ENCODE measurements at regions not wholly inside any gene's neighbourhood (a gene's known extent, or its start where the extent isn't known, plus 50 kb on each side); places are given as distances from the start of the nearest gene placed in this dataset.

DNA sequence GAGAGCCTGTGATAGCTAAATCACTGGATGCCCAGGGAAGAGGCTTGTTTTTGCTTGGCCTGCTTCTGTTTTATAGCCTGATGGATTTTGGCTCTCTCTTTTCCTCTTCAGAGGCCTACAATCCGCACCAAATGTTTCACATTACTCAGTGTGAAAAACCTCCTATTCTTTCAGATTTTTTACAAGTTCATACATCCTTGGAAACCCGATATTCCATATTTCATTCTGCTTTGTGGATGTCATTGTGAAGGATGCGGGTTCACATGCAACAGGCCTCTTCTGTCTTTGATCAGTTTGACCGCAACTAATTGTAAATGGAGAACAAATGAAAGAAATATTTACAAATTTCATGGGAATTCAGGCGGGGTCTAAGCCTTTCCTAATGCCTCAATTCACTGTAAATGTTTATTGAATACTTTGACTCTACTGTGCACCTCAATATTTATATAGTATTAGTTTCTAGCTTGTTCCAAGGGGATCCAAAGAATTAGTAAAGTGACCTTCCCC is 269.9 kb downstream of the DMRT2 start:
- Histone ChIP-seq H3K27me3 (ENCODE audit: control insufficient read depth, insufficient read depth, low read length) (peaks cover 1% of the 10 kb centered on the region), H3K4me3 (ENCODE audit: low read depth, low read length) (no peak overlapping the region), H3K36me3 (ENCODE audit: control insufficient read depth, insufficient read depth, low read length) (no peaks in the 10 kb centered on the region)
- no peak for FAIRE-seq
- no peak for DNase-seq (ENCODE audit: low read depth)
- TF ChIP-seq, protein P1, sequence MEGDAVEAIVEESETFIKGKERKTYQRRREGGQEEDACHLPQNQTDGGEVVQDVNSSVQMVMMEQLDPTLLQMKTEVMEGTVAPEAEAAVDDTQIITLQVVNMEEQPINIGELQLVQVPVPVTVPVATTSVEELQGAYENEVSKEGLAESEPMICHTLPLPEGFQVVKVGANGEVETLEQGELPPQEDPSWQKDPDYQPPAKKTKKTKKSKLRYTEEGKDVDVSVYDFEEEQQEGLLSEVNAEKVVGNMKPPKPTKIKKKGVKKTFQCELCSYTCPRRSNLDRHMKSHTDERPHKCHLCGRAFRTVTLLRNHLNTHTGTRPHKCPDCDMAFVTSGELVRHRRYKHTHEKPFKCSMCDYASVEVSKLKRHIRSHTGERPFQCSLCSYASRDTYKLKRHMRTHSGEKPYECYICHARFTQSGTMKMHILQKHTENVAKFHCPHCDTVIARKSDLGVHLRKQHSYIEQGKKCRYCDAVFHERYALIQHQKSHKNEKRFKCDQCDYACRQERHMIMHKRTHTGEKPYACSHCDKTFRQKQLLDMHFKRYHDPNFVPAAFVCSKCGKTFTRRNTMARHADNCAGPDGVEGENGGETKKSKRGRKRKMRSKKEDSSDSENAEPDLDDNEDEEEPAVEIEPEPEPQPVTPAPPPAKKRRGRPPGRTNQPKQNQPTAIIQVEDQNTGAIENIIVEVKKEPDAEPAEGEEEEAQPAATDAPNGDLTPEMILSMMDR (IDR thresholded peaks at IDR 0.05; ENCODE audit: insufficient read depth, low read length, severe bottlenecking) = no peak

DNA sequence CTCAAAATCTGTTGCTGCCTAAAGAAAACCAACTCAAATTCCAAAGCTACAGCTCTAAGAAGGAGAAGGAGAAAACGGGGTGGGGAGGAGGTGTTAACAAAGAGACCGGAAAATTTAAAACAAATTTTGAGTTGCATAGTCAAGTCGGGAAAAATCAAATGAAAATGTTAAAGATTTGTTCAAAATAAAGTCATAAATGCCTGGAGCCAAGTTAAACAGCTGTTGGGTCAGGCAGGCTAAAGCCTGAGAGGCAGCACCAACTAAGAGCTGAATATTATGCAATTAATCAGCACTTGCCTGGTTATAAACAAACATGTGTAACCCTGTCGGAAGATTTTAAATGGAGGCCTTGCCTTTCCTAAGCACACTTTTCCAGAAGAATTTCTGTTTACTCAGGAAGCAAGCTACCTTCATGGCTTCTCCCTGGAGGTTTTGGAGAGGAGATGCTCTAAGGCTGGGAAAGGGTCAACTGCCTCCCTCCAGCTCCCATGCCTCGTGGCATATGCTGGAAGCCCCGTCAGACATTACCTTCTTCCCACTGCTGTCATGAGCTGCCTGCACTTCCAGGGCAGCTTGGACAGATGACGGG is 270.5 kb downstream of the DMRT2 start:
- no peak for FAIRE-seq
- no peaks in the 10 kb centered on the region for H3K36me3 ChIP-seq (ENCODE audit: control insufficient read depth, insufficient read depth, low read length)
- TF ChIP-seq, protein P1 (IDR thresholded peaks at IDR 0.05; ENCODE audit: insufficient read depth, low read length, severe bottlenecking) = no peak
- H3K4me3 ChIP-seq (ENCODE audit: low read depth, low read length) = no peak overlapping the region
- DNase-seq (ENCODE audit: low read depth) = peak; percentile 4
- H3K27me3 ChIP-seq (ENCODE audit: control insufficient read depth, insufficient read depth, low read length) = peaks cover 1% of the 10 kb centered on the region

DNA sequence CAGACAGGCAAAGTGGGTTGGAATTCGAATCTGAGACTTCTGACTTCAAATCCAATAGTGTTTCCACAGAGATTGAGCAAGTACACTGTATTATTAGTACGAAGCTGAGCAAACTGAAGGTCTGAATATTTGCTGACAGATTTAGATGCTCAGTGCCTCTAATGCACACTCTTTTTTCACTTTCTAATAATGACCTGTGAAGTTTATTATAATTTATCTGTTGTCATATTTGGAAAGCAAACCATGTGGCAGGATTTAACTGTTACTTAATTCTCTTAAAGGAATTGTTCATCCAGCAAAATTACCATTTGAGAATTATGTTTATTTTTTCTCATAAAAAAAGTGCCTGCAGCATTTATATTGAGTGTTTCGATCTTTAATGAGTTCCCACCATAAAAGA is 277.3 kb downstream of the DMRT2 start:
- TF ChIP-seq, protein P1 (IDR thresholded peaks at IDR 0.05; ENCODE audit: insufficient read depth, low read length, severe bottlenecking) = no peak
- no peaks in the 10 kb centered on the region for H3K27me3 ChIP-seq (ENCODE audit: control insufficient read depth, insufficient read depth, low read length)
- FAIRE-seq (no peak), DNase-seq (ENCODE audit: low read depth) (no peak)
- H3K4me3 ChIP-seq (ENCODE audit: low read depth, low read length) = no peak overlapping the region
- H3K36me3 ChIP-seq (ENCODE audit: control insufficient read depth, insufficient read depth, low read length) = no peaks in the 10 kb centered on the region

DNA sequence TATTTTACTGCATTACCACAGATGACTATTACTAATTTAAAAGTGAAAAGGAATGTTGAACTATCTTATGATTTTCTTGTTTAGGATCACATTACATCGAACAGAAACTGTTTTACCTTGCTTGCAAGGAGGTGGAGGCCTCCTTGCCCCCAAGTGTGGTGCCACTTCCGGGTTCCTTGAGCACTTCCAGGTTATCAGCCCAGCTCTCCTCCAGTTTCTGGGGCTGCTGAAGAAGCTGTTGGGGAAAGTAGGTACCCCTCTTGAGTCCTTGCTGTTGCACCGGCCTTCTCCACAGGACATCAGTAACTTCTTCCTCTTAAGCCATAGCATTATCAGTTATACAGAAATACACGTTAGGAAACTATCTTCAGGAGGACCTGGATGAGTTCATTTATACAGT is 278.2 kb downstream of the DMRT2 start:
- TF ChIP-seq, protein P1 (IDR thresholded peaks at IDR 0.05; ENCODE audit: insufficient read depth, low read length, severe bottlenecking) = no peak
- no peak for FAIRE-seq
- H3K27me3 ChIP-seq (ENCODE audit: control insufficient read depth, insufficient read depth, low read length) = no peaks in the 10 kb centered on the region
- H3K4me3 ChIP-seq (ENCODE audit: low read depth, low read length) = no peak overlapping the region
- no peak for DNase-seq (ENCODE audit: low read depth)
- H3K36me3 ChIP-seq (ENCODE audit: control insufficient read depth, insufficient read depth, low read length) = no peaks in the 10 kb centered on the region

DNA sequence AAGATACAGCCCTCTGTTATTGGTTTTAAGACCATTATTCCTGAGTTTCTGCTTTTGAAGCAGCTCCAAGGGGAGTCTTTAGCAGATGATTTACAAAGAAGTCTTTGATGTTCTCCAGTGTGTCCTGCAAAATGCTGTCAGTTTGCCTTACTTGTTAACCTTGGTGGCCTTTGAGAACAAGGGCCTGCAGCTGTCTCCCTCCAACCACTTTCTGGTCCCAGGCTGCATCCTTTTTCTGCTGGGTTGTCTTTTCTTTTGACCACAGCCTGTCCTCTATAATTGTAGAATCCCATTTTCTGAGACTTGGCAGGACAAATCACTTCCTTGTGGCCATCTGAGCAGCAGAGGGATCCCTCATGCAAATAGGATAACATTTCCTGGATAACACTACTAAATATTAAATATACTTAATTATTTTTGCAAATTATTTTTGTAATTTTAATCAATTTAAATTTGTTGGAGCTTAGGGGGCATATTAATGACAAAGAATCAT is 281.4 kb downstream of the DMRT2 start:
- Histone ChIP-seq H3K27me3 (ENCODE audit: control insufficient read depth, insufficient read depth, low read length) (no peaks in the 10 kb centered on the region), H3K36me3 (ENCODE audit: control insufficient read depth, insufficient read depth, low read length) (no peaks in the 10 kb centered on the region), H3K4me3 (ENCODE audit: low read depth, low read length) (no peak overlapping the region)
- FAIRE-seq = no peak
- TF ChIP-seq, protein P1 (IDR thresholded peaks at IDR 0.05; ENCODE audit: insufficient read depth, low read length, severe bottlenecking) = no peak
- DNase-seq (ENCODE audit: low read depth) = no peak

DNA sequence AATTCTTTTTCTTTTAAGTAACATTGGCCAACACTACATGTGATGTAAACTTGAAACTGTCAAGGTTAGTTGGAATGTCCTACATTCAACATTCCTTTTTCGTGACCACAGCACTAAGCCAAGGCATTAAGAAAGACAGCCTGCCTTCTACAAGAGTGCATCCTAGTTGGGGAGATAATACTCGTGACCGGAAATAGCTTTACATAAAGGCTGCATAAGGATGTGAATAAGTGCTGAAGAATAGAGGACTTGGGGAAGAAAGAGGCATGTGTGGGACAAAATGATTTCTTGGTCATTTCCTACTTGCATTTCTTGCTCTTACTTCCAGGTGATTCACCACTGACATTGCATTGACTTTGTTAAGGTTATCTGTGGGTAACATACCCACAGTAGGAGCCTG is 282.0 kb downstream of the DMRT2 start:
- H3K36me3 ChIP-seq (ENCODE audit: control insufficient read depth, insufficient read depth, low read length) = no peaks in the 10 kb centered on the region
- no peak overlapping the region for H3K4me3 ChIP-seq (ENCODE audit: low read depth, low read length)
- peak; percentile 38 for DNase-seq (ENCODE audit: low read depth)
- FAIRE-seq = peak; percentile 52
- TF ChIP-seq, protein P1 (IDR thresholded peaks at IDR 0.05; ENCODE audit: insufficient read depth, low read length, severe bottlenecking) = no peak
- no peaks in the 10 kb centered on the region for H3K27me3 ChIP-seq (ENCODE audit: control insufficient read depth, insufficient read depth, low read length)
